Suprapubic skin (tissue), 4 donors: ENCODE measurements at regions not wholly inside any gene's neighbourhood (a gene's known extent, or its start where the extent isn't known, plus 50 kb on each side); places are given as distances from the start of the nearest gene placed in this dataset.

Source experiments
- DNase-seq, 2 donors: peaks; one replicate each; pipeline ENCODE4 v3.0.0-alpha.2; 2019; ENCODE audit warnings: low spot score in 2 of 2
- H3K27ac ChIP-seq: fragments of 200-600 bp; sonication (generic); one replicate; pipeline ENCODE4 v1.5.1; 2019
- H3K27me3 ChIP-seq: fragments of 200-600 bp; sonication (generic); one replicate; pipeline ENCODE4 v1.5.1; 2019
- H3K36me3 ChIP-seq: fragments of 200-600 bp; sonication (generic); one replicate; pipeline ENCODE4 v1.5.1; 2019
- H3K4me1 ChIP-seq: fragments of 200-600 bp; sonication (generic); one replicate; pipeline ENCODE4 v1.5.1; 2019
- H3K4me3 ChIP-seq: fragments of 200-600 bp; sonication (generic); one replicate; pipeline ENCODE4 v1.5.1; 2019; ENCODE audit warnings: mild to moderate bottlenecking
- H3K9me3 ChIP-seq: fragments of 200-600 bp; sonication (generic); one replicate; pipeline ENCODE4 v1.5.1; 2019
- EP300 ChIP-seq: sonication (generic); formaldehyde crosslinking; IDR thresholded peaks from one replicate; pipeline ENCODE4 v1.6.1; 2017; ENCODE audit warnings: antibody characterized with exemption
- POLR2A ChIP-seq, 2 donors: fragments of 450-650 bp; IDR thresholded peaks; one replicate each; pipeline ENCODE4 v1.6.1; 2017; ENCODE audit warnings: antibody characterized with exemption in 2 of 2, mild to moderate bottlenecking in 2 of 2, moderate library complexity in 2 of 2
- POLR2AphosphoS5 ChIP-seq, 3 donors: sonication (generic); formaldehyde crosslinking; IDR thresholded peaks; one replicate each; pipeline ENCODE4 v1.6.1; 2017; ENCODE audit warnings: antibody characterized with exemption in 3 of 3
- WGBS: methylation state at CpG from one replicate; pipeline ENCODE4 v1.1.5; 2018; 5-methylcytosine and 5-hydroxymethylcytosine counted together
- TF ChIP-seq, protein P1 (sequence below), 2 donors: fragments of 200-600 bp in 1 of 2; fragments of 450-650 bp in 1 of 2; sonication (generic) in 1 of 2; IDR thresholded peaks; one replicate each; pipeline ENCODE4 v1.5.1; 2016 to 2019; ENCODE audit warnings: antibody characterized with exemption in 2 of 2, mild to moderate bottlenecking in 1 of 2, moderate library complexity in 1 of 2

DNA sequence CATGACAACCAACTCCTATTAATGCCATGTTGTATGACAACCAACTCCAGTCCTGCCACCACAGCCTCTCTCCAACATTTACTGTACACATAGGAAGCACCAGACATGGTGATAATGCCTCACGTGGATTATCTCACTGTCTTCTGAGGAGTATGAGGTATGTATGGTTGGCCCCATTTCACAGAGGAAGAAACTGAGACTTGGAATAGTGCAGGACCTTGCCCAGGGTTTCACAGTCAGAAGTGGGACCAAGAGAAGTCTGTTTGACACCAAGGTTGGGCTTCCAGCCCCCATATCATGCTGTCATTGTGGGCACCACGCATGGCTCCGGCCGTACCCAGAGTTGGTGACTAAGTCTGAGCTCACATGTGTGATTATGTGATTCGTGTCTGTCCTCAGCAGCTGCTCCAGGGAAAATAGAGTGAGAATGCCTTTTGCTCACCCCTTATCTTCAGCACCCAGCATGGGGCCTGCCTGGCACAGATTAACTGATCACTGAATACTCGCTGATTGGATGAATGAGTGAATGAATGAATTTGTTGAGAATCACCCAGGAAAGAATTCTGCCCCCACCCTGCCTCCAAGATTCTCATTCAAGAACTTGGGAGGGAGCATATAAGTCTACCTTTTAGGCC lies 204.1 kb upstream of the NLRP1 start:
- TF ChIP-seq POLR2AphosphoS5 (IDR thresholded peaks at IDR 0.05): no peak
- no peak for TF ChIP-seq POLR2A (IDR thresholded peaks at IDR 0.05)
- TF ChIP-seq, protein P1, sequence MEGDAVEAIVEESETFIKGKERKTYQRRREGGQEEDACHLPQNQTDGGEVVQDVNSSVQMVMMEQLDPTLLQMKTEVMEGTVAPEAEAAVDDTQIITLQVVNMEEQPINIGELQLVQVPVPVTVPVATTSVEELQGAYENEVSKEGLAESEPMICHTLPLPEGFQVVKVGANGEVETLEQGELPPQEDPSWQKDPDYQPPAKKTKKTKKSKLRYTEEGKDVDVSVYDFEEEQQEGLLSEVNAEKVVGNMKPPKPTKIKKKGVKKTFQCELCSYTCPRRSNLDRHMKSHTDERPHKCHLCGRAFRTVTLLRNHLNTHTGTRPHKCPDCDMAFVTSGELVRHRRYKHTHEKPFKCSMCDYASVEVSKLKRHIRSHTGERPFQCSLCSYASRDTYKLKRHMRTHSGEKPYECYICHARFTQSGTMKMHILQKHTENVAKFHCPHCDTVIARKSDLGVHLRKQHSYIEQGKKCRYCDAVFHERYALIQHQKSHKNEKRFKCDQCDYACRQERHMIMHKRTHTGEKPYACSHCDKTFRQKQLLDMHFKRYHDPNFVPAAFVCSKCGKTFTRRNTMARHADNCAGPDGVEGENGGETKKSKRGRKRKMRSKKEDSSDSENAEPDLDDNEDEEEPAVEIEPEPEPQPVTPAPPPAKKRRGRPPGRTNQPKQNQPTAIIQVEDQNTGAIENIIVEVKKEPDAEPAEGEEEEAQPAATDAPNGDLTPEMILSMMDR (IDR thresholded peaks at IDR 0.05): no peak
- TF ChIP-seq EP300: no peak
- Histone ChIP-seq H3K27ac (no peak overlapping the region), H3K36me3 (no peaks in the 10 kb centered on the region), H3K4me1 (no peaks in the 10 kb centered on the region), H3K9me3 (peaks cover 10% of the 10 kb centered on the region), H3K27me3 (peaks cover 7% of the 10 kb centered on the region), H3K4me3 (no peak overlapping the region)
- DNase-seq: no peak
- 75% methylated on average over 3 of the region's 6 CpGs for WGBS

DNA sequence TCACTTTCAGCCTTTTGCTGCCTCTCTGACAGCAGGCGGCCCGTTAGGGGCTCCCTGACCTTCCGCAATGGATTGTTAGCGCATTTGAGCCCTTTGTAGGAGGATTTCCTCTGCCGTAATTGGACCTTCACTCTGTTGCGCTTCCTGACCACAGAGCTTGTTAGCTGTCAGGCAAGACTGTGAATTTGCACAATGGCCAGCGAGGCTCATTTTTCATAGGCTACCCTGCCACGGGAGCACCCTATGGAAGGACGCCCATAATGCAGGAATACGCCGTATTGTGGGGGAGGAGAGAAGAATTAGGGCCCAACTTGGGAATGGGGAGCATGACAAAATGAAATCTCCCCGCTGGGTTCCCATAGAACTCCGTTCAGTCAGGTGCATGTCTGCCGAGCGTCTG lies 205.2 kb upstream of the NLRP1 start:
- no peak for TF ChIP-seq EP300
- TF ChIP-seq POLR2AphosphoS5 (IDR thresholded peaks at IDR 0.05): no peak
- TF ChIP-seq POLR2A (IDR thresholded peaks at IDR 0.05): no peak
- TF ChIP-seq, protein P1 (IDR thresholded peaks at IDR 0.05): no peak
- DNase-seq: peak in 1 of 2 donors; percentile 31
- Histone ChIP-seq H3K4me1 (no peaks in the 10 kb centered on the region), H3K9me3 (peaks cover 5% of the 10 kb centered on the region), H3K27ac (no peak overlapping the region), H3K4me3 (no peak overlapping the region), H3K27me3 (peaks cover 11% of the 10 kb centered on the region), H3K36me3 (no peaks in the 10 kb centered on the region)
- WGBS: 65% methylated on average over 15 of the region's 15 CpGs

DNA sequence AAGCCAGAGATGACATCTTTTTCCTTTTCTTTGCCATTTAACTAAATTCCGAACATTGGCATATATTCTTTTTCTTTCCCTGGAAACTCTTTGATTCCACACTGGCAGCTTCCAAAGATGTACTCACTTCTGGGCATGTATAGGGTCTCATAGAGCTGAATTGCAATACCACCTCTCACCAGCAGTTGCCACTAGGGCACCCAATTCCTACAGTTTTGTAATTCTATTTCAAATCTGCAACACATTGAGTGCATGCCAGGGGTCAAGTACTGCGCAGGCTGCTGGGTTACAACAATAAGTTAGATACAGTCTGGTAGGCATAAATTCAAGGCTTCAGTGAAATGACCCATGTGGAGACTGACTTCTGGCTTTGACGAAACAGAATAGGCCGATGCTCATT lies 208.8 kb upstream of the NLRP1 start:
- no peak for DNase-seq
- Histone ChIP-seq H3K9me3 (peaks cover 5% of the 10 kb centered on the region), H3K4me3 (no peak overlapping the region), H3K27ac (no peak overlapping the region), H3K27me3 (peaks cover 27% of the 10 kb centered on the region), H3K4me1 (no peaks in the 10 kb centered on the region), H3K36me3 (no peaks in the 10 kb centered on the region)
- TF ChIP-seq POLR2AphosphoS5 (IDR thresholded peaks at IDR 0.05) (no peak), EP300 (no peak), POLR2A (IDR thresholded peaks at IDR 0.05) (no peak)
- TF ChIP-seq, protein P1 (IDR thresholded peaks at IDR 0.05): no peak
- 92% methylated on average over 4 of the region's 4 CpGs for WGBS

DNA sequence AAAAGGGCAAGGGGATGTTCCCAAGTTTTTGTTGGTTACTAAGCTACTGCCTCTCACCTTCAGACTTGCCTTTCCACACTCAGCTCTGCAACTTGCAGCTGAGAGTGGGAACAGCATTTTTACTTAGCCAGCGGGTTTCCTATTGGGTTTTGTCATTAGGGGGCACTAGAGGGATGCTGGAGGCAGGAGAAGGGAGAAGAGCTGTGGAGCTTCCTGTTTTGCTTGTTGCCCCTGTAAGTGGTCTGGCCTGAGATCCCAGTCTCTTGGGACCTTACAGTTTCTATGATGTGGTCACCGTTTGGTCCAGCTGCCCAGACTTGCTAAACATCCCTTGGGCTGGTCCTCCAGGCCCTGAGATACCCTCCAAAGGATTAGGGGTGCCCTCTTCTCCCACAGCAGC lies 209.6 kb upstream of the NLRP1 start:
- Histone ChIP-seq H3K27me3 (peaks cover 34% of the 10 kb centered on the region), H3K4me3 (no peak overlapping the region)
- no peak for DNase-seq

DNA sequence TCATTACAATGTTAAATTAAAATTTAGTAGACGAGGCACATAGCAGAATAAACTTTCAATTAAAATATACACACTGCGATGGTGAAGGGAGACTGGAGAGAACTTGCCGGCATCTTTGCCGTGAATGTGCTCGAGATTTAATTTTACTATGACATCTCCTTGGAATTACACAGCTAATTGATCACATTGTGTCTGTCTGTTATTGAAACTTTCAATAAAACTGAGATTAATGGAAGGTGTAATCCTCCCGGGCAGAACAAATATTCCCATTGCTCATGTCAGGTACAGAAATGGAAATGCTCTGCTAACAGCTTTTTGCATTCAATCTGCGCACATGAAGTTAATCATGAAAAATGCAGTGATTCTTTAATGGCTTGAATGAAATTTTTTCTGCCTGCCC lies 210.1 kb upstream of the NLRP1 start:
- Histone ChIP-seq H3K4me3 (no peak overlapping the region), H3K36me3 (no peaks in the 10 kb centered on the region), H3K27ac (no peak overlapping the region), H3K4me1 (no peaks in the 10 kb centered on the region), H3K27me3 (peaks cover 38% of the 10 kb centered on the region), H3K9me3 (peaks cover 5% of the 10 kb centered on the region)
- TF ChIP-seq POLR2AphosphoS5 (IDR thresholded peaks at IDR 0.05) (no peak), POLR2A (IDR thresholded peaks at IDR 0.05) (no peak), EP300 (no peak)
- TF ChIP-seq, protein P1 (IDR thresholded peaks at IDR 0.05): no peak
- WGBS: 86% methylated on average over 7 of the region's 7 CpGs
- no peak for DNase-seq

More for the DNA sequence above, 209.6 kb upstream of the NLRP1 start:
- 50% methylated on average over 2 of the region's 2 CpGs for WGBS
- Histone ChIP-seq H3K27ac (no peak overlapping the region), H3K9me3 (peaks cover 5% of the 10 kb centered on the region), H3K36me3 (no peaks in the 10 kb centered on the region), H3K4me1 (no peaks in the 10 kb centered on the region)
- TF ChIP-seq POLR2A (IDR thresholded peaks at IDR 0.05) (no peak), EP300 (no peak), POLR2AphosphoS5 (IDR thresholded peaks at IDR 0.05) (no peak)
- TF ChIP-seq, protein P1 (IDR thresholded peaks at IDR 0.05): no peak
